Endothelial cell of umbilical vein (primary cell): ENCODE measurements at regions not wholly inside any gene's neighbourhood (a gene's known extent, or its start where the extent isn't known, plus 50 kb on each side); places are given as distances from the start of the nearest gene placed in this dataset.

Experiments
- CTCF ChIP-seq, 2 donors: IDR thresholded peaks; 1 replicate in 1 of 2; 2 replicates in 1 of 2; pipeline ENCODE4 v1.5.1; 2011; ENCODE audit warnings: low read length in 2 of 2, mild to moderate bottlenecking in 2 of 2, moderate library complexity in 2 of 2, control low read depth in 1 of 2, inconsistent platforms in 1 of 2, low read depth in 1 of 2; ENCODE audit not compliant: insufficient read depth in 1 of 2; ENCODE audit errors: extremely low read depth in 1 of 2
- MYC ChIP-seq: IDR thresholded peaks from one replicate; pipeline ENCODE4 v1.6.1; 2011; ENCODE audit warnings: mild to moderate bottlenecking, low read depth, low read length
- POLR2A ChIP-seq: IDR thresholded peaks from 2 replicates; pipeline ENCODE4 v1.6.1; 2012; ENCODE audit warnings: low read depth, mild to moderate bottlenecking, control low read depth, low read length

GRCh38 chr4:149949381-149949780 lies 128.9 kb upstream of the DCLK2 start:
- TF ChIP-seq CTCF (IDR thresholded peaks at IDR 0.05; ENCODE audit: extremely low read depth in 1 of 2, insufficient read depth in 1 of 2, low read depth in 1 of 2, low read length in 2 of 2) (no peak), POLR2A (no peak), MYC (no peak)
